Gastroesophageal sphincter (tissue), 4 donors: ENCODE measurements at regions not wholly inside any gene's neighbourhood (a gene's known extent, or its start where the extent isn't known, plus 50 kb on each side); places are given as distances from the start of the nearest gene placed in this dataset.
A peak's percentile ranks its signal among the peaks of the same experiment; 100 is the strongest.

ENCODE experiments used
- ATAC-seq: fragments of 150-250 bp; one replicate; pipeline ENCODE4 v1.9.1; 2016; ENCODE audit warnings: mild to moderate bottlenecking, moderate library complexity
- H3K27ac ChIP-seq, 4 donors: fragments of 200-600 bp; sonication (generic) in 3 of 4; 1 replicate in 3 of 4; 2 replicates in 1 of 4; pipeline ENCODE4 v1.5.1; 2016 to 2019
- H3K27me3 ChIP-seq: fragments of 200-600 bp; sonication (generic); one replicate; pipeline ENCODE4 v1.5.1; 2019
- H3K36me3 ChIP-seq, 2 donors: fragments of 200-600 bp; sonication (generic); one replicate each; pipeline ENCODE4 v1.5.1; 2019; ENCODE audit warnings: control low read depth in 1 of 2
- H3K4me1 ChIP-seq, 3 donors: fragments of 200-600 bp; sonication (generic); 1 replicate in 2 of 3; 2 replicates in 1 of 3; pipeline ENCODE4 v1.5.1; 2016 to 2019; ENCODE audit warnings: control low read depth in 2 of 3
- H3K4me3 ChIP-seq, 2 donors: fragments of 200-600 bp; sonication (generic); one replicate each; pipeline ENCODE4 v1.5.1; 2019; ENCODE audit warnings: mild to moderate bottlenecking in 1 of 2, moderate library complexity in 1 of 2
- H3K9me3 ChIP-seq, 3 donors: fragments of 200-600 bp; sonication (generic); one replicate each; pipeline ENCODE4 v1.5.1; 2017 to 2019; ENCODE audit warnings: control low read depth in 2 of 3
- CTCF ChIP-seq, 4 experiments: fragments of 200-600 bp in 2 of 4; fragments of 450-650 bp in 2 of 4; sonication (generic) in 1 of 4; IDR thresholded peaks; one replicate each; pipeline ENCODE4 v1.5.1; 2017 to 2019; ENCODE audit warnings: antibody characterized with exemption in 4 of 4, mild to moderate bottlenecking in 2 of 4, moderate library complexity in 2 of 4
- EP300 ChIP-seq: sonication (generic); formaldehyde crosslinking; IDR thresholded peaks from one replicate; pipeline ENCODE4 v1.6.1; 2017; ENCODE audit warnings: antibody characterized with exemption, mild to moderate bottlenecking
- POLR2A ChIP-seq, 2 donors: fragments of 450-650 bp; IDR thresholded peaks; one replicate each; pipeline ENCODE4 v1.6.1; 2017; ENCODE audit warnings: antibody characterized with exemption in 2 of 2, mild to moderate bottlenecking in 2 of 2, moderate library complexity in 1 of 2
- POLR2AphosphoS5 ChIP-seq: sonication (generic); formaldehyde crosslinking; IDR thresholded peaks from one replicate; pipeline ENCODE4 v1.6.1; 2017; ENCODE audit warnings: antibody characterized with exemption
- WGBS, 2 donors: methylation state at CpG; one replicate each; pipeline ENCODE4 v1.1.5; 2018; ENCODE audit warnings: low coverage in 1 of 2; 5-methylcytosine and 5-hydroxymethylcytosine counted together

GRCh38 chr4:123750044-123750443 lies 353.4 kb downstream of the SPRY1 start:
- TF ChIP-seq EP300, result no peak
- TF ChIP-seq POLR2A (IDR thresholded peaks at IDR 0.05), result no peak
- no peak for TF ChIP-seq CTCF (IDR thresholded peaks at IDR 0.05)
- TF ChIP-seq POLR2AphosphoS5, result no peak
- no peak overlapping the region for H3K4me3 ChIP-seq
- H3K4me1 ChIP-seq, result peaks cover 0 to 3% (median 2%) of the 10 kb centered on the region in 3 donors
- H3K36me3 ChIP-seq, result no peaks in the 10 kb centered on the region
- 82 to 92% methylated on average over 1 to 3 of the region's 3 CpGs for WGBS, 2 donors
- no peak for ATAC-seq
- no peaks in the 10 kb centered on the region for H3K27me3 ChIP-seq
- peak overlapping the region in 1 of 4 donors; percentile 28 for H3K27ac ChIP-seq
- H3K9me3 ChIP-seq, result no peaks in the 10 kb centered on the region

GRCh38 chr4:123755655-123756054 lies 359.1 kb downstream of the SPRY1 start:
- Histone ChIP-seq H3K36me3 (no peaks in the 10 kb centered on the region), H3K27me3 (no peaks in the 10 kb centered on the region), H3K4me1 (no peaks in the 10 kb centered on the region), H3K9me3 (no peaks in the 10 kb centered on the region), H3K4me3 (no peak overlapping the region), H3K27ac (no peak overlapping the region)
- ATAC-seq, result no peak
- TF ChIP-seq CTCF (IDR thresholded peaks at IDR 0.05) (no peak), EP300 (no peak), POLR2A (IDR thresholded peaks at IDR 0.05) (no peak)
- 79 to 80% methylated on average over 1 to 2 of the region's 2 CpGs for WGBS, 2 donors

- H3K27me3 ChIP-seq, result no peaks in the 10 kb centered on the region
- peaks cover 0 to 8% (median 0%) of the 10 kb centered on the region in 3 donors for H3K9me3 ChIP-seq
- H3K4me1 ChIP-seq, result no peaks in the 10 kb centered on the region
- no peaks in the 10 kb centered on the region for H3K36me3 ChIP-seq
- ATAC-seq, result no peak
- WGBS, 2 donors, result 48 to 53% methylated on average over 2 of the region's 2 CpGs
- no peak overlapping the region for H3K27ac ChIP-seq
- no peak for TF ChIP-seq POLR2A (IDR thresholded peaks at IDR 0.05)
- TF ChIP-seq CTCF (IDR thresholded peaks at IDR 0.05), result no peak
- TF ChIP-seq POLR2AphosphoS5, result no peak
- no peak for TF ChIP-seq EP300
- H3K4me3 ChIP-seq, result no peak overlapping the region
Observed at GRCh38 chr4:123767806-123768205, 371.2 kb downstream of the SPRY1 start.

GRCh38 chr4:123770884-123771283 lies 374.3 kb downstream of the SPRY1 start:
- Histone ChIP-seq H3K4me1 (no peaks in the 10 kb centered on the region), H3K36me3 (no peaks in the 10 kb centered on the region), H3K9me3 (no peaks in the 10 kb centered on the region), H3K4me3 (no peak overlapping the region), H3K27me3 (no peaks in the 10 kb centered on the region), H3K27ac (no peak overlapping the region)
- TF ChIP-seq POLR2AphosphoS5, result no peak
- TF ChIP-seq CTCF (IDR thresholded peaks at IDR 0.05), result no peak
- 100% methylated on average over 1 of the region's 3 CpGs; no CpG with 5 or more reads in 1 of the 2 donors for WGBS, 2 donors
- no peak for ATAC-seq

GRCh38 chr4:123776267-123776666 lies 379.7 kb downstream of the SPRY1 start:
- 83 to 100% methylated on average over 1 of the region's 1 CpG for WGBS, 2 donors
- H3K36me3 ChIP-seq, result no peaks in the 10 kb centered on the region
- no peak overlapping the region for H3K4me3 ChIP-seq
- no peaks in the 10 kb centered on the region for H3K27me3 ChIP-seq
- peak overlapping the region in 1 of 4 donors; percentile 46 for H3K27ac ChIP-seq
- no peaks in the 10 kb centered on the region for H3K9me3 ChIP-seq
- TF ChIP-seq POLR2AphosphoS5 (no peak), EP300 (no peak), CTCF (IDR thresholded peaks at IDR 0.05) (no peak), POLR2A (IDR thresholded peaks at IDR 0.05) (no peak)
- ATAC-seq, result no peak
- H3K4me1 ChIP-seq, result no peaks in the 10 kb centered on the region
